ENCODE measurements at regions not wholly inside any gene's neighbourhood (a gene's known extent, or its start where the extent isn't known, plus 50 kb on each side); places are given as distances from the start of the nearest gene placed in this dataset.

GRCh38 chr2:128684523-128684922, 365.9 kb upstream of the HS6ST1 start:
- H3K27ac ChIP-seq = no peak overlapping the region
- ChIA-PET CTCF (no interaction called here), POLR2A (ENCODE audit: unreplicated experiment) (no interaction called here)
- TF ChIP-seq CTCF (conservative IDR thresholded peaks at IDR 0.05) (no peak), EZH2 (IDR thresholded peaks at IDR 0.05; ENCODE audit: low read depth) (no peak)
- intact Hi-C loops (cut with micrococcal nuclease; ENCODE audit: unreplicated experiment) = no loop called here
- no peaks in the 10 kb centered on the region for H3K36me3 ChIP-seq (ENCODE audit: low read depth)
- no peak overlapping the region for H2AFZ ChIP-seq
- no peak overlapping the region for H3K4me2 ChIP-seq
- H3K4me1 ChIP-seq (replicated peaks; ENCODE audit: insufficient read depth) = no peaks in the 10 kb centered on the region
- no peaks in the 10 kb centered on the region for H3K9me2 ChIP-seq (ENCODE audit: insufficient read depth)
- H3K27me3 ChIP-seq (ENCODE audit: insufficient read depth, low read depth) = no peaks in the 10 kb centered on the region
- H3K4me3 ChIP-seq = no peak overlapping the region
- H4K20me1 ChIP-seq (ENCODE audit: insufficient read depth) = no peaks in the 10 kb centered on the region
- H3K79me2 ChIP-seq (ENCODE audit: low read depth) = no peaks in the 10 kb centered on the region
- BruUV-seq (replicated peaks) = no TSS peak
- H3F3A ChIP-seq (ENCODE audit: insufficient read depth, low read depth) = no peaks in the 10 kb centered on the region
- no peak for DNase-seq
- no peaks in the 10 kb centered on the region for H3K9me3 ChIP-seq (ENCODE audit: insufficient read depth, low read depth)

- intact Hi-C loops (cut with micrococcal nuclease; ENCODE audit: unreplicated experiment) = no loop called here
- no peak overlapping the region for H2AFZ ChIP-seq
- CTCF ChIA-PET = no interaction called here
- no peaks in the 10 kb centered on the region for H3F3A ChIP-seq (ENCODE audit: insufficient read depth, low read depth)
- no peaks in the 10 kb centered on the region; the same call in 1 of the 2 replicates for H3K27me3 ChIP-seq (ENCODE audit: insufficient read depth, low read depth)
- H3K9me2 ChIP-seq (ENCODE audit: insufficient read depth) = no peaks in the 10 kb centered on the region
- no TSS peak for BruUV-seq (replicated peaks)
- no peaks in the 10 kb centered on the region for H4K20me1 ChIP-seq (ENCODE audit: insufficient read depth)
- POLR2A ChIA-PET (ENCODE audit: unreplicated experiment) = no interaction called here
- no peak overlapping the region for H3K4me3 ChIP-seq
- no peaks in the 10 kb centered on the region for H3K4me1 ChIP-seq (replicated peaks; ENCODE audit: insufficient read depth)
- H3K9me3 ChIP-seq (ENCODE audit: insufficient read depth, low read depth) = no peaks in the 10 kb centered on the region
- H3K27ac ChIP-seq = no peak overlapping the region
- H3K79me2 ChIP-seq (ENCODE audit: low read depth) = no peaks in the 10 kb centered on the region
- no peak for DNase-seq
- TF ChIP-seq CTCF (conservative IDR thresholded peaks at IDR 0.05) (no peak), EZH2 (IDR thresholded peaks at IDR 0.05; ENCODE audit: low read depth) (no peak)
- no peak overlapping the region for H3K4me2 ChIP-seq
- H3K36me3 ChIP-seq (ENCODE audit: low read depth) = no peaks in the 10 kb centered on the region
Observed at GRCh38 chr2:128685841-128686496, 367.3 kb upstream of the HS6ST1 start.

- H3K27ac ChIP-seq = no peak overlapping the region
- H3K79me2 ChIP-seq (ENCODE audit: low read depth) = no peaks in the 10 kb centered on the region
- no peak overlapping the region for H3K4me2 ChIP-seq
- no peaks in the 10 kb centered on the region for H3F3A ChIP-seq (ENCODE audit: insufficient read depth, low read depth)
- CTCF ChIA-PET = no interaction called here
- no peaks in the 10 kb centered on the region for H3K4me1 ChIP-seq (replicated peaks; ENCODE audit: insufficient read depth)
- POLR2A ChIA-PET (ENCODE audit: unreplicated experiment) = no interaction called here
- H3K9me2 ChIP-seq (ENCODE audit: insufficient read depth) = no peaks in the 10 kb centered on the region
- no TSS peak for BruUV-seq (replicated peaks)
- no peak for TF ChIP-seq CTCF (conservative IDR thresholded peaks at IDR 0.05)
- no peak for TF ChIP-seq EZH2 (IDR thresholded peaks at IDR 0.05; ENCODE audit: low read depth)
- no peak overlapping the region for H2AFZ ChIP-seq
- no peaks in the 10 kb centered on the region; the same call in 1 of the 2 replicates for H3K27me3 ChIP-seq (ENCODE audit: insufficient read depth, low read depth)
- H4K20me1 ChIP-seq (ENCODE audit: insufficient read depth) = no peaks in the 10 kb centered on the region
- H3K4me3 ChIP-seq = no peak overlapping the region
- DNase-seq = no peak
- intact Hi-C loops (cut with micrococcal nuclease; ENCODE audit: unreplicated experiment) = no loop called here
- no peaks in the 10 kb centered on the region for H3K36me3 ChIP-seq (ENCODE audit: low read depth)
- no peaks in the 10 kb centered on the region for H3K9me3 ChIP-seq (ENCODE audit: insufficient read depth, low read depth)
Observed at GRCh38 chr2:128686497-128686859, 367.8 kb upstream of the HS6ST1 start.
